ENCODE measurements at regions not wholly inside any gene's neighbourhood (a gene's known extent, or its start where the extent isn't known, plus 50 kb on each side); places are given as distances from the start of the nearest gene placed in this dataset.

DNA sequence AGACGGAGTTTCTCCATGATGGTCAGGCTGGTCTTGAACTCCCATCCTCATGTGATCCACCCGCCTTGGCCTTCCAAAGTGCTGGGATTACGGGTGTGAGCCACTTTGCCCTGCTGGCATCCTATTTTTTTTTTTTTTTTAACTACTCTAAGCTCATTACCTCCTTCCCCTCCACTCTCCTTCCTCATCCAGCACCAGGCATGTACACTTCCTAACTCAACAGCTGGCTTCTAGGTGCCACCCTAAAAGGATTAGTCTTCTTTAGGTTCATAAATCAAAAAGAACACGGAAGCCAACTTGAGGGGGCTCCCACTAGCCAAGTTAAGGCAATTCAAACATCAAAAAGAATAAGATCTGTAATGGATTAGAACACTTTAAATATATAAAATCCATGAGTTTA is 70.6 kb upstream of the TEX51 start:
- no peak for TF ChIP-seq POLR2A (IDR thresholded peaks at IDR 0.05)
- TF ChIP-seq, protein P1, sequence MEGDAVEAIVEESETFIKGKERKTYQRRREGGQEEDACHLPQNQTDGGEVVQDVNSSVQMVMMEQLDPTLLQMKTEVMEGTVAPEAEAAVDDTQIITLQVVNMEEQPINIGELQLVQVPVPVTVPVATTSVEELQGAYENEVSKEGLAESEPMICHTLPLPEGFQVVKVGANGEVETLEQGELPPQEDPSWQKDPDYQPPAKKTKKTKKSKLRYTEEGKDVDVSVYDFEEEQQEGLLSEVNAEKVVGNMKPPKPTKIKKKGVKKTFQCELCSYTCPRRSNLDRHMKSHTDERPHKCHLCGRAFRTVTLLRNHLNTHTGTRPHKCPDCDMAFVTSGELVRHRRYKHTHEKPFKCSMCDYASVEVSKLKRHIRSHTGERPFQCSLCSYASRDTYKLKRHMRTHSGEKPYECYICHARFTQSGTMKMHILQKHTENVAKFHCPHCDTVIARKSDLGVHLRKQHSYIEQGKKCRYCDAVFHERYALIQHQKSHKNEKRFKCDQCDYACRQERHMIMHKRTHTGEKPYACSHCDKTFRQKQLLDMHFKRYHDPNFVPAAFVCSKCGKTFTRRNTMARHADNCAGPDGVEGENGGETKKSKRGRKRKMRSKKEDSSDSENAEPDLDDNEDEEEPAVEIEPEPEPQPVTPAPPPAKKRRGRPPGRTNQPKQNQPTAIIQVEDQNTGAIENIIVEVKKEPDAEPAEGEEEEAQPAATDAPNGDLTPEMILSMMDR (IDR thresholded peaks at IDR 0.05) = no peak
